HG03565 (cell line): ENCODE measurements at regions not wholly inside any gene's neighbourhood (a gene's known extent, or its start where the extent isn't known, plus 50 kb on each side); places are given as distances from the start of the nearest gene placed in this dataset.

Source experiments
- ATAC-seq: cut with Tn5 transposase; IDR thresholded peaks from one replicate; pipeline ENCODE4 v1.9.1; 2021; ENCODE audit warnings: mild to moderate bottlenecking, moderate library complexity; ENCODE audit not compliant: unreplicated experiment

GRCh38 chr3:68468695-68469375 is 463.5 kb downstream of the TAFA4 start:
- no peak for ATAC-seq

GRCh38 chr3:68467465-68467864 is 464.9 kb downstream of the TAFA4 start:
- no peak for ATAC-seq

- ATAC-seq, result no peak
Measured at GRCh38 chr3:68458581-68458980, 473.8 kb downstream of the TAFA4 start.

- ATAC-seq, result no peak
Measured at GRCh38 chr3:68448510-68449383, 483.6 kb downstream of the TAFA4 start.

- ATAC-seq, result no peak
Measured at GRCh38 chr3:68447885-68448284, 484.5 kb downstream of the TAFA4 start.

- no peak for ATAC-seq
Measured at GRCh38 chr3:68441054-68441453, 491.3 kb downstream of the TAFA4 start.

- ATAC-seq, result no peak
Measured at GRCh38 chr3:68436619-68437401, 495.5 kb downstream of the TAFA4 start.

GRCh38 chr3:68428495-68428894 is 503.9 kb downstream of the TAFA4 start:
- no peak for ATAC-seq

GRCh38 chr3:68424796-68425460 is 507.4 kb downstream of the TAFA4 start:
- ATAC-seq, result no peak

GRCh38 chr3:68408626-68409025 is 523.7 kb downstream of the TAFA4 start:
- no peak for ATAC-seq

- ATAC-seq, result no peak
Measured at GRCh38 chr3:68403741-68404140, 528.6 kb downstream of the TAFA4 start.

GRCh38 chr3:68402235-68402918 is 530.0 kb downstream of the TAFA4 start:
- no peak for ATAC-seq

GRCh38 chr3:68378631-68379030 is 553.7 kb downstream of the TAFA4 start:
- no peak for ATAC-seq

- ATAC-seq, result no peak
Measured at GRCh38 chr3:68373727-68374126, 558.6 kb downstream of the TAFA4 start.

GRCh38 chr3:68363796-68364195 is 568.6 kb downstream of the TAFA4 start:
- no peak for ATAC-seq

- ATAC-seq, result no peak
Measured at GRCh38 chr3:68360492-68360891, 571.9 kb downstream of the TAFA4 start.

- no peak for ATAC-seq
Measured at GRCh38 chr3:68345781-68346180, 586.6 kb downstream of the TAFA4 start.

- no peak for ATAC-seq
Measured at GRCh38 chr3:68342426-68342825, 589.9 kb downstream of the TAFA4 start.

- ATAC-seq, result no peak
Measured at GRCh38 chr3:68336042-68336441, 596.3 kb downstream of the TAFA4 start.

GRCh38 chr3:68334367-68334986 is 597.9 kb downstream of the TAFA4 start:
- no peak for ATAC-seq
